Stimulated activated CD8-positive, alpha-beta memory T cell treated with anti-CD3 and anti-CD28 coated beads, Interleukin-12 subunit alpha, Interleukin-12 subunit beta, amount 100 ng/mL, for 1 hour (primary cell): ENCODE measurements at regions not wholly inside any gene's neighbourhood (a gene's known extent, or its start where the extent isn't known, plus 50 kb on each side); places are given as distances from the start of the nearest gene placed in this dataset.
"Not testable (repeated sequence)": the region's sequence is repeated elsewhere in the genome, so short reads cannot be mapped to it uniquely, and the experiment has no call there.

Source experiments
- DNase-seq: peaks from one replicate; pipeline ENCODE4 v3.0.0-alpha.2; 2020; ENCODE audit warnings: low read depth

DNA sequence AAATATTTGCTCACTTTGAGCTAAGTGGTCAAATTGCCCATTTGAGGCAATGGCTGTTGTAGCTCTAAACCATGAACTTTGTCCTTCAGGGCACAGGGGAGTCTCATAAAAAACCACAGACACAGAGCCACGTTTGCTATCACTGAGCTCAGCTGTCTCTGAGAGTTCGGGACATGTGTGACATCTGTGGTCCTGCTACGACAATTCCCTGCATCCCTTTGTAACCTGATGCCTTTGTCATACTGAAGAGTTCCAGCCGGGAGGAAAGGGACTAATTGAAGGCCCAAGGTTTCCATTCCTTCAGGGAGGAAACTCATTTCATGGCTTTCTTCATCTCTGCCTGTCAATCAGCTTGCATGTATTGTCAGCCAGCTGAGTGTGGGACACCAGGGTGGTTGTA is 599.4 kb upstream of the CDH5 start:
- DNase-seq, result no peak

DNA sequence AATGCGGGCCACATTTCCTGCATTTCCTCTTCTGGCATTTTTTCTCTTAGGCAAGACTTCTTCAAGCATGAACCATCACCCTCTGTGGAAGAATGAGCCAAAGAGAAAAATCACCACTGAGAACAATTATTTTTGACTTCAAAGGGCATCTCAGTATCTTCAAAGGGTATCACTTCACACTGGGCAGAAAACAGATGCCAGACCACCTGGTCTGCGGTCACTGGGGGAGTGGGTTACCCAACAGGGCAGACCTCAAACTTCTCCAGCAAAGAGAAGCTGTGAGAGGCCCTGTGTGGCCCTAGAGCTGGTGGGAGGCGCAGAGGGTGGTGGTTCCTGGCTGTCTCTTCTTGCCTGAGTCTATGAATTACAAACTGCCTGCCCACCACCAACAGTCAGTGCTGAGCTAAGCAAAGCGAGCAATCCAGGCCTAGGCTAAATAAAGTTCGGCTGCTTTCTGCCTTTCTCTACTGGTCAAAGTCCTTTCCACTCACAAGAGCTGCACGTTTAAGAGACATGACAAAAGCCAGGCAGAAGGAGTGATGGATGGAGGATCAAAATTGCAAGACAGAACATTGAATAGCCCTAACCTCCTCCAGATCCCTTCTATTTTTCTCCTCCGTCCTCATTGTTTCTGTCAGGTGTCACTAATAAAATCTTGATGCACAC is 602.7 kb upstream of the CDH5 start:
- no peak for DNase-seq

DNA sequence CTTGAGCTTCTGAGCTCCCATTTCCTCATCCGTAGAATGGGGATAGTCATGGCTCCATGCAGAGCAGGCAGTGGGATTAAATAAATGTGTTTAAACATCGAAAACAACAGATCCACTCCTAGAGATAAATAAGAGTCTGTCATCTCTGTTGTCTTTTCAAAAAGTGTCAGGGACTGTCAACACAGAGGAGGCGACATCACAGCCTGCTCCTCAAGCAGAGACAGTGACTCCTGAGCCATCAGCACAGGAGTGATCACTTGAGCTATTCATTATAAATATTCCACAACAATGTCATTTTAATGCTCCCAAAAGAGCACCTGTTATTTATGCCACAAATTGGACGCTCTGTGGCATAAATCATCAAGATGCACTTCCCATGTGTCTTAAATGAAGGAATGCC is 605.6 kb upstream of the CDH5 start:
- DNase-seq, result no peak

- no peak for DNase-seq
Measured at GRCh38 chr16:65758620-65759019, 607.9 kb upstream of the CDH5 start.

GRCh38 chr16:65757064-65757463 is 609.4 kb upstream of the CDH5 start:
- no peak for DNase-seq

DNA sequence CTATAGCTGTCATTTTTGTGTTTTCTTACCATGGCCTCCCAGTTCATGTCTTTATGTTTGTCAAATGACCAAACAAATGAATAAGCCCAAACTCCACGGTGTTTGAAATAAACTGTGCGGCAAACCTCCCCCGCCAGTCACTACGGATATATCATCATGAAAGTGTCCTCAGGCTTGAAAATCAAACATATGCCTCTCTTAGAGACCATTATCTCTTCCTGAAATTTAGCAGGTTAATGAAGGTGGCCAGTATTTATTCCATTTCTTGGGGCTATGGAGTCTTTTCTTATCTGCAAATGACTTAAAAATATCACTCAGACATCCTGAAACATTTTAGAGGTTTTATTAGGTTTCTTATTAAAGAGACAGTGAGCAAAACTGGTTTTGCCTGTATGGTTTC is 610.3 kb upstream of the CDH5 start:
- no peak for DNase-seq

DNA sequence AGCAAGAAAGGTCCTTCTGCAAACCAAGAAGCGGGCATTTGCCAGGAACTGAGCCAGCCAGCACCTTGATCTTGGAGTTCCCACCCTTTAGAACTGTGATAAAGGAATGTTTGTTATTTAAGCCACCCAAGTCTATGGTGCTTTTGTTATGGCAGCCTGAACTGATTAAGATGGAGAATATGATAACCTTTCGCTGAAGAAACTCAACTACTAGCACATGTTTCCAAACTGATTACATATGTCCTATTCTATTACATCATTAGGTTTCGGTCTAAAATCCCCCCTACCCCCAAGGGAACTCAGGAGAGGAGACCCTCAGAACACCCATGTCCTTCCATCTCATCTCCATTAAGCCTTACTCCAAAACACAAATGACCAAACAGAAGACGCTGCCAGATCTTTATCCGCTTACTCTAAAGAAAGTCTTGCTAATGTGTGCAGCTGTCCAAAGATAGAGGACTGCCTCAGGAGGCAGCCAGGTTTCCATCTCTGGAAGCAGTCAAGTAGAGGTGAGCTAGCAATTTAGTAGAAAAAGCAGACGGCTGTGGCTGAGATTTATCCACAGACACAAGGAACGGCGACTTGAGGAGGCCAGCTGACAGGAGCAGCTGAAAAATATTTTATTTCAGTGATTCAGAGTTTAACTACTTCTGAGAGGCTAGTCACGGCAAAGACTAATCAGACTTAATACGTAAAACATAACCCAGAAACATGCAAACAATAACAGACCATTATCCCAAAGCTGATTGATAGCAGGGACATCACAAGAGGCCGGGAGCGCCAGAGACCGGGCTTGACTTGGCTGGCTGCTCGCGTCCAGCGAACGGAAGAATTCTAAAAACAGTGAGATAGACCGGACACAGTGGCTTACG is 611.4 kb upstream of the CDH5 start:
- no peak for DNase-seq

- DNase-seq, result no peak
Measured at GRCh38 chr16:65752522-65752844, 614.0 kb upstream of the CDH5 start.

GRCh38 chr16:65751622-65752521 is 614.6 kb upstream of the CDH5 start:
- no peak for DNase-seq

- no peak for DNase-seq
Measured at GRCh38 chr16:65749506-65749905, 617.0 kb upstream of the CDH5 start.

DNA sequence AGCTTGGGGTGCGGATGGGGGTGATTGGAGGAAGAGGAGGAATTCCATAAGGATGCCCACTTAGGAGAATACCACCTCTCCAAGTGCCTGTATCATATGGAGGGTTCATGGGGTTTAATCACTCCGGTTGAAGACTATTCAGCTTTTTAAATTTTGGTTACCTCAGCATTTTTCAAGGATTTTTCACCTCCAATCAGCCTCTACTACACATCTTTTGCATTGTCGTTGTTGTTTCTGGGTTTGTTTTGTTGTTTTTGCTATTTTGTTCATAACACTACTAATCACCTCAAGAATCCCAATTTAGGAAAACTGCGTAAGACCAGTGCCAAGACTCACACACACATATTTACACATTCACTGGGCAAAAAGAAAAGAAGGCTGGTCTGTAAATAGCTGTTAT is 619.5 kb upstream of the CDH5 start:
- DNase-seq, result no peak

GRCh38 chr16:65745201-65745708 is 621.2 kb upstream of the CDH5 start:
- DNase-seq, result no peak

DNA sequence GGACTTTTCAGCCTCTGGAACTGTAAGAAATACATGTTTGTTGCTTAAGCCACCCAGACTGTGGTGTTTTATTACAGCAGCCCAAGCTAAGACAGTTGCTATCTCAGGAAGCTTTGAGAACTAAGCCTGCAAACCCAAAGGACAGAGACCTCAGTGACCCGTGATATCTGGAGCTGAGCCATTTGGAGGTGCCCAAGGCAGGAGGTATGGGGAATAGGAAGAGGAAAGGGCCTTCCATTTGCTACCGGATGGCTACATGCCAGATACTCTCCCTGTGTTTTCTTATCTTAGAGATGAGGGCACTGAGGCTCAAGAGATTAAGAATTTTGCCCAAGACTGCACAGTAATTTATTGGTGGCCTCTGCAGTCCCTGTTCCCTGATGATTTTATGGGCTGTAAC is 622.1 kb upstream of the CDH5 start:
- DNase-seq, result no peak

- DNase-seq, result no peak
Measured at GRCh38 chr16:65743558-65743957, 621.7 kb upstream of the CDH11 start.

GRCh38 chr16:65740711-65741110 is 618.8 kb upstream of the CDH11 start:
- DNase-seq, result no peak

- no peak for DNase-seq
Measured at GRCh38 chr16:65739518-65739917, 617.7 kb upstream of the CDH11 start.

- DNase-seq, result no peak
Measured at GRCh38 chr16:65737831-65738230, 616.0 kb upstream of the CDH11 start.

GRCh38 chr16:65735615-65736014 is 613.8 kb upstream of the CDH11 start:
- DNase-seq, result not testable (repeated sequence)

DNA sequence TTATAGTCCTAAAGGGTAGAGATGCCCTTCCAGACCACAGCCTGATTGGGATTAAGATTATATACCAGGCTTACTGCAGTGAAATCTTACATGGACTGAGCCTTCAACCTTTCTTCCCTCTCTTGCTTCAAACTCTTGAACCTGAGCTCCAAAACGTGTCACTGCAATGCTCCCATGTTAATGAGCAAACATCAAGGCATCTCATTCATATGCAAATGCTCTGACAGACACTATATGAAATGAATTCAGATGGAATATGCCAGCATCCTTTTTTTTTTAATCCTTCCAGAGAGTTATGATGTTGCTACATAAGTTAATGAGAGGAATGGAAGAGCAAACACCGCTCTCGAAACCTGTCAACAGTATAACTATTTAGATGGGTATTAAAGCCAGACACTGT is 611.9 kb upstream of the CDH11 start:
- no peak for DNase-seq

- DNase-seq, result no peak
Measured at GRCh38 chr16:65731833-65732232, 610.0 kb upstream of the CDH11 start.

- DNase-seq, result no peak
Measured at GRCh38 chr16:65728652-65729051, 606.8 kb upstream of the CDH11 start.

GRCh38 chr16:65728167-65728566 is 606.3 kb upstream of the CDH11 start:
- DNase-seq, result no peak
